LNCAP (cell line): ENCODE measurements at regions not wholly inside any gene's neighbourhood (a gene's known extent, or its start where the extent isn't known, plus 50 kb on each side); places are given as distances from the start of the nearest gene placed in this dataset.

Experiments
- CTCF ChIP-seq: fragments of 450-650 bp; IDR thresholded peaks from 2 replicates; pipeline ENCODE4 v1.5.1; 2017; ENCODE audit warnings: mild to moderate bottlenecking

GRCh38 chr9:129428864-129429577 is 191.9 kb downstream of the C9orf50 start:
- no peak for TF ChIP-seq CTCF

- no peak for TF ChIP-seq CTCF
These were observed 193.8 kb downstream of the C9orf50 start for GRCh38 chr9:129427149-129427548.

GRCh38 chr9:129423216-129423615 is 197.7 kb downstream of the C9orf50 start:
- no peak for TF ChIP-seq CTCF

GRCh38 chr9:129422843-129423192 is 198.1 kb downstream of the C9orf50 start:
- TF ChIP-seq CTCF: no peak

- no peak for TF ChIP-seq CTCF
These were observed 198.7 kb downstream of the C9orf50 start for GRCh38 chr9:129422032-129422842.

GRCh38 chr9:129421371-129421770 is 199.5 kb downstream of the C9orf50 start:
- no peak for TF ChIP-seq CTCF

- TF ChIP-seq CTCF: no peak
These were observed 200.2 kb downstream of the C9orf50 start for GRCh38 chr9:129420721-129421120.
